Stimulated activated CD8-positive, alpha-beta memory T cell treated with anti-CD3 and anti-CD28 coated beads, Interleukin-7, amount 100 ng/mL, for 48 hours (primary cell): ENCODE measurements at regions not wholly inside any gene's neighbourhood (a gene's known extent, or its start where the extent isn't known, plus 50 kb on each side); places are given as distances from the start of the nearest gene placed in this dataset.
"Not testable (repeated sequence)": the region's sequence is repeated elsewhere in the genome, so short reads cannot be mapped to it uniquely, and the experiment has no call there.

Experiments used
- DNase-seq, 2 donors: peaks; one replicate each; pipeline ENCODE4 v3.0.0-alpha.2; 2020; ENCODE audit warnings: low read depth in 1 of 2; ENCODE audit errors: extremely low read depth in 1 of 2

DNA sequence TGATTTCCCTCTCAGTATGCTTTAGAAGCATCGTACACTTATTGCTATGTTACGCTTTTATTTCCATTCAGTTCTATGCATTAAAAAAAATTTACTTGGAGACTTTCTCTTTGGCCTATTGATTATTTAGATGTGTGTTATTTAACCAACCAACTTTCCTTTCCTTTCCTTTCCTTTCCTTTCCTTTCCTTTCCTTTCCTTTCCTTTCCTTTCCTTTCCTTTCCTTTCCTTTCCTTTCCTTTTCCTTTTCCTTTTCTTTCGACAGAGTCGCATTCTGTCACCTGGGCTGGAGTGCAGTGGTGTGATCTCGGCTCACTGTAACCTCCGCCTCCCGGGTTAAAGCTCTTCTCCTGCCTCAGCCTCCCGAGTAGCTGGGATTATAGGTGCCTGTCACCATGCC, 502.7 kb upstream of the LARGE1 start:
- not testable (repeated sequence) for DNase-seq

DNA sequence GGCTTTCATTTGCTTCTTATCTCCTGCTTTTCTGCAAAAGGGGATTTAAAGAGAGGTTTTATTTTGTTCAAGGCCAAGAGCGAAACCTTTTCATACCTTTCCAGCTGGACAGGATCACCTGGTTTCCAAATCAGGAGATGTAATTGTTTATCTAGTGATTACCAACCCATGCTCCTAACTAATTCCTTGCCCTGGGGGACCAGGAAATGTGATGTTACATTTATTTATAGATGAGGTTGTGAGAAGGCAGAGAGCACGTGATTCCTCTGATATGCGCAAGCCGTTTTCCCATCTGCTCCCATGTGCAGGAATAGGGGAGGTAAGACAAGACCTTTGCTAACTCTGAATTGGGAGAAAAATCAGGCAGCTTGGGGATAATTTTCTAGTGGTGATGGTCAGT, 507.2 kb upstream of the LARGE1 start:
- DNase-seq = no peak

DNA sequence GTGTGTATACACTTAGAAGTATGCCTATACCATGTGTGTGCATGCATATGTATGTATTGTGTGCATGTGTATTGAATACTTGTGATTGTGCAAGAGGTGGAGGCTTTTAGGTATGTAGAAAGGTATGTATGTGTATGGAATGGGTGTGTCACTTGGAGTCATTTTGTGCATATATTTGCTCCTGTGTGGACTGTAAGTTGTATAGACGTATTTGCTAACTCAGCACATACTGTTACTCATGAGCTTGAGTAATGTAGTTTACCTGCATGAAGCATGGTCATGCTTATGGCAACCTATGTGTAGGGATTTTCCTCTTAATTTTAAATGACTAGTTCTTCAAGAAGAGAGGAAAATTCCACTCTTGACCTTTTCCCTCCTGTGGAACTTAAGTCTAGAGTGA, 507.6 kb upstream of the LARGE1 start:
- no peak for DNase-seq

DNA sequence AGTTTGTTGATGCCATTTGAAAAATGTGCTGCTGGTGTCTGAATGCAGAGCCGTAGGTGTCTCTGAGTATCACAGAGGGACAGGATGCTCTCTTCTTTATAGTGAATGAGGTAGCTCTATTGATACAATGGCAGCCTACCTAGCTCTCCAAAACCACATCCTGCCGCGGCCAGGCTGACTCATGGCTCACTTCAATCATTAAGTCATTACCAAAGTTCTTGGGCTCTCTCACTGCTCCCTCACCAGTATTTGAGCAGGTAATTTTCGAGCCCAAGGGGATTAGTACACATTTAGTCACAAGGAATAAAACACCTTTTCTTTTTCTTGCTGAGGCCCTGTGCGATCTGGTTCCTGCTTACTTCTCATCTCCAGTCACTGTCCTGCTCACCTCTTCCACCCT, 509.0 kb upstream of the LARGE1 start:
- DNase-seq = no peak

DNA sequence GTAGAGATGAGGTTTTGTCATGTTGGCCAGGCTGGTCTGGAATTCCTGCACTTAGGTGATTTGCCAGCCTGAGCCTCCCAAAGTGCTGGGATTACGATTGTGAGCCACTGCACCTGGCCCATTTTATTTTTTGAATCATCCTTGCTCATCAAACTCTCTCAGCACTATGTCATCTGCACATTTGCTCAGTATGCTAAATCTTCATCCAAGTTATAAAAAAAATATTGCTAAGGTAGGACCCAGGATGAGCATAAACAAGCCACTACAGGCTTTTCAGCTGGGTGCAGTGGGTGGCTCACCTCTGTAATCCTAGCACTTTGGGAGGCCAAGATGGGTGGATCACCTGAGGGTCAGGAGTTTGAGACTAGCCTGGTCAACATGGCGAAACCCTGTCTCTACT, 510.1 kb upstream of the LARGE1 start:
- no peak for DNase-seq

DNA sequence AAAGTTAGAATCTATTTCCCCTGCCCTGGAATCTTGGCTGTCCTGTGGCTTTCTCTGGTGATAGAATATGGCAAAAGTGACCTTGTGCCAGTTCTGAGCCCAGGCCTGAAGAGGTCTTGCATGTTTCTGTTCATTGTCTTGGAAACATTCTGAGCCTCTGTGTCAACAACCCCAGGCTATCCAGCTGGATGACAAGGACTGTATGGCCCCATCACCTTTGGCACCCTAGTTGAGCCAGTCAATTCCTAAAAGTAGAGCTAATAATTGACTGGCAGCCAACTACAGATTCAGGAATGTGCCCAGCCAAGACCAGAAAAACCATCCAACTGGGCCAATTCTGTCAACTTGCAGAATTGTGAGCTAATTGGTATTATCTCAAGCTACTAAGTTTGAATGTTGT, 514.1 kb upstream of the LARGE1 start:
- no peak for DNase-seq

DNA sequence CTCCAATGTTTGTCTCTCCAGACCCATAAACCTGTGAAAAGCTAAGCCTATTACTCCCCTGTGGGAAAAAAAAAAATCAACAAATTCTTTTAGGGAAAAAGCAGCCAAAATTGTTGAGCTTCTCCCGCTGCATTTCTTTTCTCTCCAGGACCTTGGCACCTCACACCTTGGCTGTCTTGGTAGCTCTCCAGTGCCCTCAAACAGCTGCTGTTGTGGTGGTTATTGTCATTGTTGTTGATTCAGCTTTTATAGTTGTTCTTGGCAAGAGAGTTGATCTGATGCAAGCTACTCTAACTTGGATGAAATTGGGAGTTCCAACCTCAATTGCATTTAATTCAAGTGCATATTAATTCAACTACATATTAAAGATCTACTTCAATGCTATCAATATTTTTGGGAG, 516.9 kb upstream of the LARGE1 start:
- no peak for DNase-seq

DNA sequence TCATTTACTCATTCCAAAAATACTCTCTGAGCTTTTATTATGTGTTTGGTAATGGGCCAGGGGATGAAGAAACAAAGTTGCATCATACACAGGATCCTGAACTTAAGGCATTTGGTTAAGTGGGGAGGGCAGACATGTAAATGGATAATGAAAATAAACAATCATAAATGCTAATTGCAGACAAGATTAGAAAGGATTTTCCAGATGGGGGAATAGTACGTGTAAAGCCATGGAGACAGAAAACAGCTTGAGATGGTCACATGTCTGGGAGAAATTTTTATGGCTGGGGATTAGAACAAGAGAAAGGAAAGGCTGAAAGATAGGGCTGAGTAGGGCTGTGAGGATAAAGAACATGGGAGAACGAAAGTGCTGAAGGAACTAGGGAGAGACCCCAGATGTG, 534.3 kb upstream of the LARGE1 start:
- no peak for DNase-seq

DNA sequence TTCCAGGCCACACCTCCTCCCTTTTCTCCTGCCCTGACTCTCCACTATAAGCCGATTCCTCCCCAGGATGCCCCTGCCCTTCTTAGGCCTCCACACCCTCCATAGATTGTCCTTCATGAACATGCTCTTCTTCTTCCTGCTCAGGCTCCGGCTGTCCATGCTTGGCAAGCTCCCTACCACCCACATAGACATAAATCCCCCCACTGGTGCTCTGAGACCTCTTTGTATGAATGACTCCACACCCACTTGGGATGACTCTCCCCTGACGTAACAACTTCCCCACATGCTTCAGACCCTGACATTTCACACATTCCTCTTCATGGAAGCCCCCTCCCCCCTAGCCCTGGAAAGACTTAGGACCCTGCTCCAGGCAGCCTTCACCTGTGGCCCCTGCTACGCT, 542.5 kb upstream of the LARGE1 start:
- no peak for DNase-seq

DNA sequence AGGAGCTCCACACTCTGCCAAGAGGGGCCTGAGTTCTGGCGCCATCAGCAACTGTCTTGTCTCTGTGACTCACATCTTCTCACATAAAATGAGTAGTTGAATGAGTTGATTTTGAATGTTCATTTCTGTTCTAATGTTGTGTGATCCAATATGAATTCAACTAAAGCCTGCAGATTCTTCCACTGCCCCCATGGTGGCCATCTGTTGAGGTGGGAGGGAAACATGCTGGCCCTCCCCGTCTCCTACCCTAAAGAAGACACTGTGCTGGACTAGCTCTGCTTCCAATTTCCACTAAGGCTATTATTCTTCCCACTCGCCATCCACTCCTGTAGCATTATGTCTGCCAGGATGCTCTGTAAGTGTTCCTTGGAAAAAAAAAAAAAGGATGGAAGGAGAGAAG, 555.6 kb upstream of the LARGE1 start:
- DNase-seq = no peak

DNA sequence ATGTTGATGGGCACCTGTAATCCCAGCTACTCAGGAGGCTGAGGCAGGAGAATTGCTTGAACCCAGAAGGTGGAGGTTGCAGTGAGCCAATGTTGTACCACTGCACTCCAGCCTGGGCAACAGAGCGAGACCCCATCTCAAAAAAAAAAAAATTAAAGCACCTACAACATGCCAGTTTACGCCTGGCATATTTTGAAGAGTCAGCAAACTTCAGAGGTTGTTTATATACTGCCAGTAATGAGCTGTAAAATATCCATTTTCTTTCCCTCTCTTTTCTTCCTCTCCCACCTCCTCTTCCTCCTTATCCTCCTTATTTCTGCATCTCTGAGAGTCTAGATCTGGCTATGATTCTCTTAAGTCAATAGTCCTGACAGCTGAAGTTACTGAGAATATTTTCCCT, 556.5 kb upstream of the LARGE1 start:
- no peak for DNase-seq

DNA sequence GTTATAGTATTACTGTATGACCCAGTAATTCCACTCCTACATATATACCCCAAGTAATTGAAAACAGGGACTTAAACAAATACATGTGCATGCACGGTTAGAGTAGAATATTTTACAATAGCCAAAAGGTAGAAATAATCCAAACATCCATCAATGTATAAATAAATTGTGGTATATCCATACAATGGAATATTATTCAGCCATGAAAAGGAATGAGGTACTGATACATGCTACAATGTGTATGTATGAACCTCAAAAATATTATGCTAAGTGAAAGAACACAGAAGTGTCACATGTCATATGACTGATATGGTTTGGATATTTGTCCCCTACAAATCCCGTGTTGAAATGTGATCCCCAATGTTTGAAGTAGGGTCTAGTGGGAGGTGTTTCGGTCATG, 560.8 kb upstream of the LARGE1 start:
- DNase-seq = no peak

DNA sequence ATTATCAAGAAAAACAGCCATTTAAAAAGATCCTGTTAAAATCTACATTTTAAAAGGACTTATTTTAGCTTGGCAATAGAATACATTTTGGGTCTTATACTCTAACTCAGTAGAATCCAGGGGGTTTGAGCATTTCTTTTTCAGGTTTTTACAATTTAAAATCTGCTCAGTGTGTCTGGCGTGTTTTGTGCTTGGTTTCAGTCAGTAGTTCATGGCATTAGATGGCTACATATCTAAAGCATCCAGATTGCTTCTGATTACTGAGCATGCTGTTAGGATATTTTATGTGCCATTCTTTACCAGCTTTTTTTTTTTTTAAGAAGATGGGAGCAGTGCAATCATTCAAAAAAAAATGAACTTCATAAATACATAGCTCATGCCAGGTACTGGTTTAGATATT, 566.1 kb upstream of the LARGE1 start:
- no peak for DNase-seq

DNA sequence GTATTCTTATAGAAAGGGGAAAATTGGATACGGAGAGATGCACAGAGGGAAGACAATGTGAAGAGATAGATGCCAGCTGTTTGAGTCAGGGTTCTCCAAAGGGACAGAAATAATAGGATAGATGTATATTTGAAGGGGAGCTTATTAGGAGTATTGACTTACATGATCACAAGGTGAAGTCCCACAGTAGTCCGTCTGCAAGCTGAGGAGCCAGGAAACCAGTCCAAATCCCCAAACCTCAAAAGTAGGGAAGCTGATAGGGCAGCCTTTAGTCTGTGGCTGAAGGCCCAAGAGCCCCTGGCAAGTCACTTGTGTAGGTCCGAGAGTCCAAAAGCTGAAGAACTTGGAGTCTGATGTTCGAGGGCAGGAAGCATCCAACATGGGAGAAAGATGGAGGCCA, 569.6 kb upstream of the LARGE1 start:
- no peak for DNase-seq

DNA sequence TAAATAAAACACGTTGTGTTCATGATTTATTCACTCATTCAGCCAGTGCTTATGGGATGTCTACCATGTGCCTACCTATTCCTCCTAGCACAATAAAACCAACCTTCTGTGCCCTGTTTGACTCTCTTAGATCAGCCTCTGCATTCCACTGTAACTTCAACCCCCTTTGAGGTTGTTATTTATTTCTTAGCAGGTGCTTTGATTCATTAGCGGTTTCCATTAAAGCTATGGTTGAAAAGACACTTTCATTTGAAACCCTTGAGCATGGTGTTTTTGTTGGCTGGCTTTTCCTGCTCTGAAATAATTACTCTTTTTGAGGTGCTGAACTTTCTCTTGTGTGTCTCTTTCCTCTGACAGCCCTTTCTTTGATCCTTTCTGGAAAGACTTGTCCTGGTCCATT, 570.6 kb upstream of the LARGE1 start:
- DNase-seq = no peak

DNA sequence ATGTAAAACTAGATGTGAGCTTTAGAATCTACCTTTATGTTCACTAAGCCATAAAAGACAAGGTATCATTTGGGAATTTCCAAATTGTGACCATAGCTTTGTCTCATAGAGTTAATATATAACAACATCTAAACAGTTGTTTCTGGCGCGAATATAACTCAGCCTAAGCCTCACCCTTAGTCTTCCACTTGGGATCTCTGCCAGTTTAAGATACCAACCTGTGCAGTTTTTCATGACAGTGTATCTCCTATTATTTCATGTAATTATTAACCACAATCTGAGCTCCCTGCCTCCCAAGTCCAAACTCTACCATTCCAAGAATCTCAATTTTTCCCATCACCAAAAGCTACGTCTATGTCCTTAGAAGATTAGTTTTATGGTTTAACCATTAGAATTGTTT, 572.5 kb upstream of the ISX start:
- DNase-seq = no peak

DNA sequence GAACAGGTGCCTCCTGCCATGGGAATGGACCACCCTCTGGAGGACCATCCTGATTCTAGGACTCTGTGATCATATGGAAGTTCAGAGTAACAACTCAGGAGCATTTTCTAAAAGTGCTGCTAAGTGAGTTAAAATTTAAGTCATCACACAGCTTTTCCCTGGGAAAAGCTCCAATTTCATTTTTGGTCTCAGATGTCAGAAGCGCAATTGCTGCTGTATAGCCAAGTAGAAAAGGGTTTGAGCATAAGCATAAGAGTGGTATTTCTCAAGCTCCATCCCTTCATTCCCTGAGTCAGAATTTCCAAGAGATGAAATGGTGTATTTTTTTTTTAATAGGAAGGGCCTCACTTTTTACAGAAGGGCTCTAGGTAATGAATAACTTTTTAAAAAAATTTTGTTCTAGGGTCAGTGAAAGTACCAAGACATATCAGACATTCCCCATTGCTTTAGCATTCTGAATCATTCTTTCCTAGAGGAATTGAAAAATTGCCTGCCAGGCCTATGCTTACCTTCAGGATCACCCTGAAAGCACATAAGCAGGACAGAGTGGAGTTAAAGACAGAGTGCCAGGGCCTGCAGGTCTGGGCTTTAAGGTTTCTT, 564.5 kb upstream of the ISX start:
- no peak for DNase-seq

DNA sequence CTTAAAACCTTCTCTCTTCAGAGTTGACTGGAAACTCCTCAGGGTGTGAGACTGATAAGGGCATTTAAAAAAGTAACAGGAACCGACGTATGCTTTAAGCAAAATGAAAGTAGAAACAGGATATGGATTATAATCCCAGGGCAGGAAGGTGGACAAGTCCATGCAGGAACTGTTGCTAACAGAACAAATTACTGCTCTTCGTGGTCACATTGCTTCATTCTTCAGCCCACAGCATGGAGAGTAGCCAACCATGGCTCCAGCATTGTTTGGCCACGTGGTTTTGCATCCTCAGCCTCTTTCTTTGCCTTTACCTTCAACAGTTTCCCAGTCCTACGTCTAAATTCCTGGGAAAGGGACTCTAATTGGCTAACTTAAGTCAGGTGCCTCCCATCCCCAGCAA, 563.1 kb upstream of the ISX start:
- DNase-seq = no peak

DNA sequence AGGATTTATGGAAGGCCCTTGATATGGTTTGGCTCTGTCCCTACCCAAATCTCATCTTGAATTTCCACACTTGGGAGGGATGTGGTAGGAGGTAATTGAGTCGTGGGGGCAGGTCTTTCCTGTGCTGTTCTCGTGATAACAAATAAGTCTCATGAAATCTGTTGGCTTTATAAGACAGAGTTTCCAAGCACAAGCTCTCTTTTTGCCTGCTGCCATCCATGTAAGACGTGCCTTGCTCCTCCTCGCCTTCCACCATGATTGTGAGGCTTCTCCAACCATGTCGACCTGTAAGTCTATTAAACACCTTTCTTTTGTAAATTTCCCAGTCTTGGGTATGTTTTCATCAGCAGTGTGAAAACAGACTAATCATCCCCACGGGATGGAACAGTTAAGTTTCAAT, 557.2 kb upstream of the ISX start:
- no peak for DNase-seq

DNA sequence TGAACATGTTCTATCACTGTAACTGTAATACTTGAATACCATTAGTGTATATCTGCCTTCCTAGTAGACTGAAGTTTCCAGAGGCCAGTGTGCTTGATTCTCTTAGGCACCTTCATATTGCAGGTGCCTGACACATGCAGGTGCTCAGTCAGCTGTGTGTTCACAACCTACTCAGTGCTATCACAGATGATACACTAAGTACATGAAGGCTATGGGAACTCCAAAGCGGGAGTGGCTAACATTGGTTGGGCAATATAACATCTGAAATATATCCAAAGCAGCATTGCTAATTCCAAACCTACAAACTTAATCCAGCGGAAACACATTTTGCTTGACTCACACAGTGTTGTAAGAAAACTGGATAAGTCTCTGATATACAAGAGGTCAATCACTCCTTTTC, 539.3 kb upstream of the ISX start:
- no peak for DNase-seq

DNA sequence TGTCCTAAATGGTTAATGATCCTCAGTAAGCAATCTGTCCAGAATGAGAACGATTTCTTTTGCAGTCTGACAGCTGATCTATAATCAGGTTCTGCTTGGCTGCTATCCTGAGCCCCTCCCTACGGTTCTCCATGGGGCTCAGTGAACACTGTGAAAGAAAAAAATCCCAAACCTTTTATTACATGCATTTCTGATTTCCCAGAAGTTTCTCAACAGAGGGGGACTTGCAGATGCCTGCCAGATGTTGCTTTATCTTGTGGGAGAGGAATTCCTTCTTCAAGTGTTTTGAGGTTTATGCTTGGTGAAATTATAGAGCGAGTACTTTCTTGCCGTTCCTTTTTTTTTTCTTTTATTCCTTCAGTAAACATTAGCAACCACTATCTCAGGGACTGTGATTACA, 531.9 kb upstream of the ISX start:
- DNase-seq = no peak

DNA sequence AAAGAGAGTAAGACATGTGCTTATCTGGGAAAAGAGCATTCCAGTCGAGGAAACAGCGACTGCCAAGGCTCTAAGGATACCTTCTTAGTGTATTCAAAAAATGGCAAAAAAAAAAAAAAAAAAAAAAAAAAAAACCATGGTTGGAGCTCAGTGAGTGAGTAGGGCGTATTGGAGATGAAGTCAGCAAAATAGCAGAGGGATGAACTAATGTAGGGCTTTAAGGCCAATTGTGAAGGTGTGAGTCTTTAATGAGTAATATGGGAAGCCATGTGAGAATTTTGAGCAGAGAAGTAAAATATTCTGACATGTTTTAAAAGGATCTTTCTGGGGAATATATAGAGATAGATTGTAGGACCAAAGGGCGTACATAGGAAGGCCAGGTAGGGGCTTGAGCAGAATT, 498.6 kb upstream of the ISX start:
- DNase-seq = no peak

DNA sequence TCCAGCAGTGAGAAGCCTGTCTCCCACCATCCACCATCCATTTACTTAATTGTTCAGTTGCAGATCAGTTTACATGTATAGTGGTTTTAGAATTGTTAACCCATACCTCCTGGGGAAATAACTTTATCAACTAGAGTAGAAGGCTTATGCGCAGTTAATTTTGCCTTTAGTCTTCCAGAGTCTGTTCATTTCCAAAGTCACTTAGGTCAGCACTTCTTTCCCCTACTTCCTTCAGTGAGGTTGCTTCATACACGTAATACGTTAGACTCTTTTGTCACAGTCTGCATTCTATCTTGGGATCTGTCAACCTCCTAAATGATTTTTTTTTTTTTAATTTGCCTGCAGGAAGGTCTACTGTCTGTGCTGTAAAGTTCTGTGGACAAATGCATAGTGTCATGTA, 495.6 kb upstream of the ISX start:
- no peak for DNase-seq

DNA sequence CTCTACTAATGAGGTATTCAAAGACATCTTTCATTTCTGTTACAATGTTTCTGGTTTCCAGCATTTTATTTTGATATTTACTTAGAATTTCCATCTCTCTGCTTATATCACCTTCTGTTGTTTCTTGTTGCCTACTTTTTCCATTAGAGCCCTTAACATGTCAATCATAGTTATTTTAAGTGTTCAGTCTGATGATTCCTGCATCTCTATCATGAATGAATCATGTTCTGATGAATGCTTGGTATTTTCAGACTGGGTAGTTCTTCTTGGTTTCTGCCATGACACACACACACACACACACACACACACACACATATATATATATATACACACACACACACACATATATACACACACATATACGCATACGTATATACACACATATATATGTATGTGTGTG, 486.4 kb upstream of the ISX start:
- DNase-seq = no peak
